H9 (cell line): ENCODE measurements at regions not wholly inside any gene's neighbourhood (a gene's known extent, or its start where the extent isn't known, plus 50 kb on each side); places are given as distances from the start of the nearest gene placed in this dataset.

Experiments
- DNase-seq: peaks from one replicate; pipeline ENCODE4 v3.0.0-alpha.2; 2017
- H2AFZ ChIP-seq: one replicate; pipeline ENCODE4 v1.6.1; 2013; ENCODE audit warnings: mild to moderate bottlenecking, low read length, control low read depth, moderate library complexity
- H2AK5ac ChIP-seq: 2 replicates; pipeline ENCODE4 v1.6.1; 2013; ENCODE audit warnings: low read length, control low read depth, mixed read lengths; ENCODE audit not compliant: insufficient read length
- H2BK120ac ChIP-seq: one replicate; pipeline ENCODE4 v1.6.1; 2013; ENCODE audit warnings: low read depth, mild to moderate bottlenecking, low read length, control low read depth, inconsistent platforms; ENCODE audit not compliant: poor library complexity, severe bottlenecking
- H2BK12ac ChIP-seq: 2 replicates; pipeline ENCODE4 v1.6.1; 2013; ENCODE audit warnings: low read length, control low read depth, mixed read lengths, low read depth; ENCODE audit not compliant: insufficient read length
- H2BK15ac ChIP-seq: 2 replicates; pipeline ENCODE4 v1.6.1; 2013; ENCODE audit warnings: low read depth, low read length, control low read depth
- H2BK20ac ChIP-seq: one replicate; pipeline ENCODE4 v1.6.1; 2013; ENCODE audit warnings: low read depth, mild to moderate bottlenecking, low read length, control low read depth, inconsistent platforms; ENCODE audit not compliant: poor library complexity, severe bottlenecking
- H2BK5ac ChIP-seq: 2 replicates; pipeline ENCODE4 v1.6.1; 2013; ENCODE audit warnings: low read length, control low read depth, mixed read lengths; ENCODE audit not compliant: insufficient read length
- H3K14ac ChIP-seq: 2 replicates; pipeline ENCODE4 v1.6.1; 2013; ENCODE audit warnings: low read length, control low read depth; ENCODE audit not compliant: insufficient read depth
- H3K18ac ChIP-seq: 2 replicates; pipeline ENCODE4 v1.6.1; 2013; ENCODE audit warnings: low read depth, mild to moderate bottlenecking, mixed read lengths, low read length, control low read depth; ENCODE audit not compliant: insufficient read length
- H3K23ac ChIP-seq: 2 replicates; pipeline ENCODE4 v1.6.1; 2013; ENCODE audit warnings: low read length, control low read depth, mixed read lengths, low read depth; ENCODE audit not compliant: insufficient read length
- H3K23me2 ChIP-seq: 2 replicates; pipeline ENCODE4 v1.6.1; 2013; ENCODE audit warnings: low read depth, mild to moderate bottlenecking, mixed read lengths, low read length, control low read depth; ENCODE audit not compliant: insufficient read length, poor library complexity, severe bottlenecking
- H3K27ac ChIP-seq: 2 replicates; pipeline ENCODE4 v1.5.1; 2013; ENCODE audit warnings: low read length, control low read depth, mixed read lengths, low read depth; ENCODE audit not compliant: insufficient read length
- H3K27me3 ChIP-seq: 2 replicates; pipeline ENCODE4 v1.6.1; 2013; ENCODE audit warnings: low read length, control low read depth, inconsistent platforms; ENCODE audit not compliant: insufficient read depth
- H3K4ac ChIP-seq: 2 replicates; pipeline ENCODE4 v1.6.1; 2013; ENCODE audit warnings: low read depth, mild to moderate bottlenecking, control low read depth, inconsistent platforms, low read length, moderate library complexity
- H3K4me1 ChIP-seq: 2 replicates; pipeline ENCODE4 v1.6.1; 2013; ENCODE audit warnings: low read length, control low read depth, inconsistent platforms; ENCODE audit not compliant: insufficient read depth
- H3K4me2 ChIP-seq: 2 replicates; pipeline ENCODE4 v1.6.1; 2013; ENCODE audit warnings: low read length, control low read depth, mixed read lengths; ENCODE audit not compliant: insufficient read length, insufficient read depth
- H3K56ac ChIP-seq: 2 replicates; pipeline ENCODE4 v1.6.1; 2013; ENCODE audit warnings: low read depth, mild to moderate bottlenecking, mixed read lengths, low read length, control low read depth; ENCODE audit not compliant: insufficient read length
- H3K79me1 ChIP-seq: 2 replicates; pipeline ENCODE4 v1.6.1; 2013; ENCODE audit warnings: low read depth, mild to moderate bottlenecking, moderate library complexity, low read length, control low read depth, inconsistent platforms; ENCODE audit not compliant: insufficient read depth, poor library complexity, severe bottlenecking
- H3K79me2 ChIP-seq: 2 replicates; pipeline ENCODE4 v1.6.1; 2013; ENCODE audit warnings: low read length, control low read depth, inconsistent platforms; ENCODE audit not compliant: insufficient read depth
- H3K9ac ChIP-seq: 2 replicates; pipeline ENCODE4 v1.6.1; 2013; ENCODE audit warnings: low read length, control low read depth, mixed read lengths; ENCODE audit not compliant: insufficient read length; ENCODE audit errors: extremely low read depth
- H3K9me3 ChIP-seq: one replicate; pipeline ENCODE4 v1.6.1; 2013; ENCODE audit warnings: low read depth, low read length, inconsistent platforms; ENCODE audit not compliant: control insufficient read depth
- H3T11ph ChIP-seq: one replicate; pipeline ENCODE4 v1.6.1; 2013; ENCODE audit warnings: mild to moderate bottlenecking, low read length, control low read depth, inconsistent platforms
- H4K20me1 ChIP-seq: one replicate; pipeline ENCODE4 v1.6.1; 2013; ENCODE audit not compliant: control insufficient read depth, insufficient read length, insufficient read depth
- H4K5ac ChIP-seq: 2 replicates; pipeline ENCODE4 v1.6.1; 2013; ENCODE audit warnings: low read depth, mild to moderate bottlenecking, mixed read lengths, low read length, control low read depth; ENCODE audit not compliant: insufficient read length
- H4K8ac ChIP-seq: replicated peaks from 2 replicates; pipeline ENCODE4 v1.6.1; 2013; ENCODE audit warnings: low read length, control low read depth, mixed read lengths, low read depth; ENCODE audit not compliant: insufficient read length
- H4K91ac ChIP-seq: 2 replicates; pipeline ENCODE4 v1.6.1; 2013; ENCODE audit warnings: low read depth, mild to moderate bottlenecking, moderate library complexity, mixed read lengths, low read length, control low read depth; ENCODE audit not compliant: insufficient read length
- H3K27ac Mint-ChIP-seq, 3 experiments: 2 replicates in 2 of 3; 3 replicates in 1 of 3; pipeline ENCODE4 v1.8.0; 2020 to 2021; ENCODE audit warnings: mixed read lengths in 3 of 3, mild to moderate bottlenecking in 1 of 3, moderate library complexity in 1 of 3
- H3K27me3 Mint-ChIP-seq: 2 replicates; pipeline ENCODE4 v1.8.0; 2021; ENCODE audit warnings: low read depth, mild to moderate bottlenecking, moderate library complexity, mixed read lengths
- H3K36me3 Mint-ChIP-seq, 3 experiments: 2 replicates in 2 of 3; 3 replicates in 1 of 3; pipeline ENCODE4 v1.8.0; 2020 to 2021; ENCODE audit warnings: low read depth in 3 of 3, mixed read lengths in 3 of 3; ENCODE audit not compliant: insufficient read depth in 1 of 3
- H3K4me1 Mint-ChIP-seq, 2 experiments: 2 replicates each; pipeline ENCODE4 v1.8.0; 2020; ENCODE audit warnings: mixed read lengths in 2 of 2
- H3K4me3 Mint-ChIP-seq, 2 experiments: 2 replicates in 1 of 2; 3 replicates in 1 of 2; pipeline ENCODE4 v1.8.0; 2020 to 2021; ENCODE audit warnings: mild to moderate bottlenecking in 2 of 2, mixed read lengths in 2 of 2, moderate library complexity in 1 of 2
- H3K9me3 Mint-ChIP-seq, 2 experiments: 2 replicates in 1 of 2; 3 replicates in 1 of 2; pipeline ENCODE4 v1.8.0; 2020; ENCODE audit warnings: mild to moderate bottlenecking in 2 of 2, mixed read lengths in 2 of 2, moderate library complexity in 1 of 2
- WGBS: extraction: QIAGEN DNeasy Blood & Tissue Kit; methylation state at CpG from one replicate; pipeline ENCODE4 v1.1.7; 2013; ENCODE audit warnings: missing lambda C conversion rate, low lambda C conversion rate, mixed read lengths; ENCODE audit not compliant: insufficient read length; ENCODE audit errors: extremely low coverage; 5-methylcytosine and 5-hydroxymethylcytosine counted together
- TF ChIP-seq, protein P1 (sequence below): fragments of 200-600 bp; sonication (generic); conservative IDR thresholded peaks from 3 replicates; pipeline ENCODE4 v1.8.0; 2021; ENCODE audit warnings: antibody characterized with exemption, mild to moderate bottlenecking

DNA sequence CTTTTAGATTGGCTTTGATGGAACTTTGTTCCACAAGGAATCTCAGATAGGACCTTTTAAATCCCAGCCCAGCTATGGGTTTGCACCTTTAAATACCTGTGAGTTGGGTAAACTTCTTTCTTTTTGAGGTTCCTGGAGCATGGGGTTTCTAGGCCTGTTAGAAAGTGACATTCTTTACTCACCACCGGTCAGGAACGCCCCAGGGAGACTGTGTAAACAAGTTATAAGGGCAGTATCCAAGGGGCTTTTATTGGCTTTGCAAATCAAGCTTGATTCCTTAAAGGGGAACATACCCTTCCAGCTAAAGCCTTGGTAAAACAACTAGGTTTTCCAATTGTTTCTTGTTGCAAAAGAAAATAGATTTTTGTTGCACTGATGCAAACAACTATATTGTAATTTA is 93.4 kb downstream of the TENT5D start:
- Mint-ChIP-seq H3K27ac (peak overlapping the region in 1 of 3 experiments; percentile 65; a peak in 1 of 7 replicates), H3K9me3 (peaks cover 53 to 55% of the 10 kb centered on the region in 2 experiments), H3K4me3 (no peak overlapping the region), H3K4me1 (peaks cover 0 to 20% of the 10 kb centered on the region in 2 experiments; a peak in 2 of 4 replicates), H3K36me3 (peaks cover 0 to 30% (median 0%) of the 10 kb centered on the region in 3 experiments; a peak in 3 of 7 replicates), H3K27me3 (no peaks in the 10 kb centered on the region; the same call in 1 of the 2 replicates)
- no peak overlapping the region for H2BK5ac ChIP-seq
- no peak overlapping the region for H2AK5ac ChIP-seq
- no peak for DNase-seq
- H3K23ac ChIP-seq = no peak overlapping the region
- no peak overlapping the region for H3T11ph ChIP-seq
- H2BK20ac ChIP-seq = no peak overlapping the region
- H3K18ac ChIP-seq = no peak overlapping the region
- no peak overlapping the region for H2BK15ac ChIP-seq
- H2BK12ac ChIP-seq = no peak overlapping the region
- no peak overlapping the region for H3K14ac ChIP-seq
- no peak overlapping the region for H4K91ac ChIP-seq
- H3K79me2 ChIP-seq = no peaks in the 10 kb centered on the region
- H3K23me2 ChIP-seq = no peaks in the 10 kb centered on the region
- no peak overlapping the region for H3K4ac ChIP-seq
- H4K5ac ChIP-seq = no peak overlapping the region
- no peak overlapping the region for H3K9ac ChIP-seq
- H3K4me2 ChIP-seq = no peak overlapping the region
- no peaks in the 10 kb centered on the region for H3K27me3 ChIP-seq
- H3K79me1 ChIP-seq = no peaks in the 10 kb centered on the region
- TF ChIP-seq, protein P1, sequence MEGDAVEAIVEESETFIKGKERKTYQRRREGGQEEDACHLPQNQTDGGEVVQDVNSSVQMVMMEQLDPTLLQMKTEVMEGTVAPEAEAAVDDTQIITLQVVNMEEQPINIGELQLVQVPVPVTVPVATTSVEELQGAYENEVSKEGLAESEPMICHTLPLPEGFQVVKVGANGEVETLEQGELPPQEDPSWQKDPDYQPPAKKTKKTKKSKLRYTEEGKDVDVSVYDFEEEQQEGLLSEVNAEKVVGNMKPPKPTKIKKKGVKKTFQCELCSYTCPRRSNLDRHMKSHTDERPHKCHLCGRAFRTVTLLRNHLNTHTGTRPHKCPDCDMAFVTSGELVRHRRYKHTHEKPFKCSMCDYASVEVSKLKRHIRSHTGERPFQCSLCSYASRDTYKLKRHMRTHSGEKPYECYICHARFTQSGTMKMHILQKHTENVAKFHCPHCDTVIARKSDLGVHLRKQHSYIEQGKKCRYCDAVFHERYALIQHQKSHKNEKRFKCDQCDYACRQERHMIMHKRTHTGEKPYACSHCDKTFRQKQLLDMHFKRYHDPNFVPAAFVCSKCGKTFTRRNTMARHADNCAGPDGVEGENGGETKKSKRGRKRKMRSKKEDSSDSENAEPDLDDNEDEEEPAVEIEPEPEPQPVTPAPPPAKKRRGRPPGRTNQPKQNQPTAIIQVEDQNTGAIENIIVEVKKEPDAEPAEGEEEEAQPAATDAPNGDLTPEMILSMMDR = no peak
- H3K56ac ChIP-seq = no peak overlapping the region
- H4K20me1 ChIP-seq = no peaks in the 10 kb centered on the region
- no CpG with 5 or more reads among the region's 2 CpGs for WGBS
- no peaks in the 10 kb centered on the region for H3K9me3 ChIP-seq
- H3K27ac ChIP-seq = no peak overlapping the region
- no peak overlapping the region for H2AFZ ChIP-seq
- H4K8ac ChIP-seq = no peak overlapping the region
- no peaks in the 10 kb centered on the region for H3K4me1 ChIP-seq
- H2BK120ac ChIP-seq = no peak overlapping the region
